Muscle of arm (tissue), 1 donor: ENCODE measurements at regions not wholly inside any gene's neighbourhood (a gene's known extent, or its start where the extent isn't known, plus 50 kb on each side); places are given as distances from the start of the nearest gene placed in this dataset.

Experiments used
- DNase-seq: peaks from one replicate; pipeline ENCODE4 v3.0.0-alpha.2; 2013

DNA sequence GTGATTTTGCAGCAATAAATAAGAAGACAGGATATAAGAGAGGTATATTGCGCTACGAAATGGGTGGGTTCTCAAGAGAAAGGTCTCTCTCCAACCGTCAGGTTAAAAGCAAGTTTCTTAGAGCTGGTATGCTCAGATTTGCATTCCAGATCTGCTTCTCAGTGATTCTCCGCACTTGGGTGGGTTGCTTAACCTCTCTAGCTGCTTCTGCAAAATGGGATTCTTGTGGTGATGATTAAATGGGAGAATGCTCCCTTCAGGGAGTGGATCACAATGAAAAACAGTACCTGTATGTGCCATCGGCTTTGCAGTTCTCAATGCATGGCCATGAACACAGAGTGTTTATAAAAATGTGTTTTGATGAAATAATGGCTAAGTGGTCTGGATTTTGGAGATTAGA, 477.7 kb downstream of the TNS1 start:
- no peak for DNase-seq

DNA sequence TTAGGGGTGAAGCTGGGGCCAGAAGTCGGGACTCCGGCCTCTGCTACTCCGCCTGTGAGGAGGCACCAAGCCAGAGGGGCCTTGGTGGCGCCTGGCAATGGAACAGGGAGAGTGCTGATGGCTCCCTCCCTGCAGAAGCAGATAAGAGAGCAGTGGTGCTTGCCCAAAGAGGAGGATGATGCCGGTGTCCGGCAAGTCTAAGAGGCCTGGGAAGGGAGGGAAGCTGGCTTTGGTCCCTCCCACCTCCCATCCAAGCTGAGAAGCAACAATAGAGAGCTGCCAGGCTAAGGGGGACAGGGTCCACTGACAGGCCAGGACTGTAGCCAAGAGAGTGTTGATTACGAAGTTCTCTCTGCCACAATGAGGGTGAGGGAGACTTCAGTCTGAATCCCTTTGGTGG, 479.5 kb downstream of the TNS1 start:
- no peak for DNase-seq

DNA sequence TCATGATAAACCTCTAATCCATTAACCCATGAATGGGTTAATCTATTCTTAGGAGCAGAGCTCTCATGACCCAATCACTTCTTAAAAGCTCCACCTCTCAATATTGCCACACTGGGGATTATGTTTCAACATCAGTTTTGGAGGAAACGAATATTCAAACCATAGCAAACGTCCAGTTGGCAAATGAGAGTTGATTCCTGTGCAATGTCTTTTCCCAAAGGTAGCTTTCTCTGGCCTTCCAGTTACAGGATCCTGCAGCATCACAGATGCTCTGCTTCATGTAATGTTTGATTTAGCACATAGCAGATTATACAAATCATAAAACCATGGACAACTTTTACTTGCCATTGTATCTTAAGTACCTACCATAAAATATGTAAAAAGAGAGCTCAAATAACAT, 481.0 kb downstream of the TNS1 start:
- peak; percentile 61 for DNase-seq

DNA sequence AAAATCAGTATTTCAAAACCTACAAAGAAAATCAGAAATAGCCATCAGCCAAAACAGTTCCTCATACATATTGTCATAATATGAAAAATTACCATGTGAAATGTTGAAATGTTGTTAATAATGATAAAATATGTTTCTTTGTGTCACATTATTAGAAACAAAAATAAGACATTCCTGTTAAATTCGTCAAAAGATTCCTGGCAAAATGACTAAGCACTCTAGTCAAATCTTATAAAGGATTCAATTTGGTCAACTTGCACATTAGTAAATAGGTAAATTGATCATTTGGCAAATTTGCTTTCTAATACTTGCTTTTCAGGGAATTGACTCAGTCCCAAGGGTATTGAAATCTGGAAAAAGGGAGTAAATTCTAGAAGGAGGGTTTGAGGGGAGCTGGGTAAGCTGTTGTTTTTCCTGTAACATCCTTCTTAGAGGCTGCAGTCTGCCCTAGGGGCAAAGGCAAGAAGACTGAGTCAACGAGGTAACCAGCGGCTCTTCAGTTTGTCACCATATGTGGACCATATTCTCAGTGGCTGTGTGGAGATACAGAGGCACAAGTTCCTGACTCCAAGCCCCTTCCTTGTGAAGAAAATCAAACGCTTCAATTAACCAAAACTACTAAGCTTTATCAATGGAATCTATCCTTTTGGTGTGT, 482.3 kb downstream of the TNS1 start:
- DNase-seq, result no peak

DNA sequence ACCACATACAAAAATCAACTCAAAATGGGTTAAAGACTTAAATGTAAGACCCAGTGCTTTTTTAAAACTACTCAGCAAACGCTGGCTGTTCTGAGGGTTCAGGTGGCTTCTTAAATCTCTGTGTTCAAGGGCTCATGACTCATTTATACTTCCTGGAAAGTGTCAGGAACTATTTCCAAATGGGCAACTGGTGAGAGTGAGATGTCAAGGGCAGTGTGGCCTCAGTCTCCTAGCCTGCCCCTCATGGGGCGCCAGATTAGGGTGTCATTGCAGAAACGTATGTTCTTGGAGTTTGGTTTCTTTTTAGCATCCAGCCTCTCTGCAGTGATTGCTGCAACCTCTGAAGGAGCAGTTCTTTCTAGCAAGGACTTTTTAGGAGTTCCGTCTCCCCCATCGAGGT, 485.4 kb downstream of the TNS1 start:
- DNase-seq, result no peak

DNA sequence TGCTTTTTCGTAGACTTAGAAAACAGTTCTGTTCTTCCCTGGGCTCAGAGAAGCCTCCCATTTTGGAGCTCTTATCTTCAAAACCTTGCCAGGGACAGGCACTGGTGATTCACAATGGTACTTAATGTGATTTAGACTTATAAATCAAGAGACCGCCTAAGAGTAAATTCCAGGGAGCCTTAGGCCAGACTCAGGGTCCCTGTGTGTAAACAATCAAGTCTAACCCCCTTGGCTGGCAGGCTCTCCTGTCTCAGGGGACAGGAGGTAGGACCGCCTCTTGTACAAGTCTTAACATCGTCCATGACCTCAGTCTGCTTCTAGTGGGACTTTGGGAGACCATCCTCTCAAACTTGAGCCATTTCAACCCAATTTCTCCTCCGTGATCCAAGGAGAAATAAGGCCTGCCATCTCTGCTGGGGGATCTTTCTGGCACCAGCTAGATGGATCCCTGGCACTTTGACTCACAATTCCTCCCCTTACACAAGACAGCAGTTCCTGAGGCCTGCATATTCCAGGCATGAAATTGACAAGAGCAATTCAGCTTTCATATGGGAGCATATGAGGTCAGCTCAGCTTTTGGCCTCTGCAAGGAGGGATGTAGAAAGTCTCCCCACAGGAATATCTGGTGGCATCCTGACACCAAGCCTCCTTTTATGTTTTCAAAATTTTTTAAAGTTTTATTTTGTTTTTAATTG, 487.0 kb downstream of the TNS1 start:
- DNase-seq, result no peak

DNA sequence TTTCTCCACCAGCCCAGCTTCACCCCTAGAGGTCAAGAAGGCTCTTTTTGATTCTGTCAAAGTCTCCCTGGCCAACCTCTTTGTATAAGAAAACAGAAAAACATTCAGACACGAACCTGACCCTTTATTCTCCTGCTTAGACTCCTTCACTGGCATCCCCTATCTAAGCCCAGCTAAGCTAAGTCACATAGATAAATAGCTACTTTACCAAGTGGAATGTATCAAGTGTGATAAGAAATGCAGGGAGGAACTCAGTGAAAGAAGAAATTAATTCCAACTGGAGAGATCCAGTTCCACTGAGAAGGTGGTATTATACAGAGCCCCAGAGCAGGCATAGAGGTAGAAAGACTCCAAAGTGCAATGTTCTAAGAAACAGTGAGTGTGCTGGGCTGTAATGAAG, 489.5 kb downstream of the TNS1 start:
- DNase-seq, result no peak

DNA sequence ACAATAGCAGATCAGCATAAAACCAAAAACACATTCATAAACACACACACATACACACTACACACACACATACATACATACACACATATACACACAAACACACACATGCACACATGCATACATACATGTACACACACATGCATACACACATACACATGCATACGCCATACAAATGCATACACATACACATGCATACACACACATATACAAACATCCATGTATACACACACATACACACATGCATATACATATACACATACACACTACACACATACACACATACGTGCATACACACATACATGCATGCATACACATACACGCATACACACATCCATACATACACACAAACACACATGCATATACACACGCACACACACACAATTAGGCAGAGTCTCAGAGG, 490.1 kb downstream of the TNS1 start:
- DNase-seq, result no peak

DNA sequence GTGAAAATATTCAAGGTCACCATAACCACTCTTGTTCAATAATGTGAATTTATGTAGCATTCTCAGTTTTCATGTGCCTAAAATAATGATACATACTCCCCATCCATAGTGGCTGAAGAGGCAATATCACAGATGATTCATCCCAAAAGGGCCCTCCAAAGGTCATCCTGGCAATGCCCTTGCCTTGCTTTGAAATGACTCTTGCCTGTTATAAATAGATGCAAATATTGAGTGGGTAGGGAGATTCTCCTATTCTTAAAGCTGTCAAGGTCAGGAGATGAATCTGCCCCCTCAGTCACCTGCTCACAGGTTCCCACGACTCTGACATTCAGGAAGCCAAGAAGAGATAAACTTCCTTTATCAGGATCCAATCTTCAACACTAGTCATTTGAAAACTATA, 490.5 kb downstream of the TNS1 start:
- no peak for DNase-seq

DNA sequence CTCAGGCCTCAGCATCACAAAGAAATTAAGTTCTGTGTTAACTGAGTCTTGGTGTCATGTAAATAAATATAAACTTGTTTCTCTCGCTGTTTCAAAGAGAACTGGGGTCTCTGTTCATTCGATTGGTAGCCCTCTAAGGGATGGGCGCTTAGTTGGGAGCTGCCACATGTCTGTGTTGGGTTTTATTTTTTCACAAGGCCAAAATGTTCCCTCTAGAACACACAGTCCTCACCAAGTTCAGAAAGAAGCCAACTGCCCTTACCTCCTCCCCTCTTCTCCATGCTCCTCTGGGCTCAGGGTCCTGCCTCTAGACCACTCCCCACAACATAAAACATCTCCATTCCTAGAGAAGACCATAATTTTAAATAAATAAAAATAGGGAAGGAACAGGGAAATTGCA, 490.9 kb downstream of the TNS1 start:
- no peak for DNase-seq

DNA sequence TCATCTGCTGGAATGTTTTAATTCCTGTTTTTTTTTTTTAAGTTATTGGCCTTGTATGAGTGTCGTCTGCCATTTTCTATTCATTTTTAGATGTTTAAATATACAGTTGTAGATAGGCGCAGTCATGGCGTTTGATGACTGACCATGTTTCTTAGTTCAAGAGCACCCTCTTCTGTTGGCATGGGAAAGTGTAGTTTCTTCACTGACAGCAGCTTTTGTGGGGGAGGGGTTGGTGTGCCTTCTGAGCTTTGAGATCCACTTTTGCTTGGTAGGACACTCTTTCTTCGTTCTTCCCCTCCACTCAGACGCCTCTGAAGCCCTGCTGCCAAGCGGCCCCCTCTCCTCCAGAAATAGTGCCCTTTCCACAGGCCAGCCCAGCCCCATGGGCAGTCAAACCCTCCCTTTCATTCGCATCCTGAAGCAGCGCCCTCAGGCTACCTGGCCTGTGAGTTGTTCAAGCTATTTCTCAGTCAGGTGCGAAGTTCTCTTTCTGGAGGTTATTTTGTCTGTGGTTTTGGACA, 492.0 kb downstream of the TNS1 start:
- DNase-seq, result peak; percentile 81

DNA sequence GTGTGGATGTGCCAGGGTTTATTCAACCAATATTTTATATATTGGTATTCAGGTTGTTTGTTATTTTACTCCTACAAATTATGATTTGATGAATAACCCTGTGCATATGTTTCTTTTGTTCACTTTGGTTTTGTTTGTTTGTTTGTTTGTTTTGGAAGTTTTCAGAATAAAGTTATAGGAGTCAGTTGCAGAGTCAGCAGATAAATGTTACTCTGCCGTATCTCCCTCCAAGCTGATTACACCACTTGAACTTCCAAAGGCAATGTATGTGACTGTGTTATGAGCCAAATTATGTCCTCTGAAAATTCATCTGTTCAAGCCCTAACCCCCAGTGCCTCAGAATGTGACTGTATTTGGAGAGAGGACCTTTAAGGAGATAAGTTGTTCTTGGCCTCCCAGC, 497.5 kb downstream of the TNS1 start:
- no peak for DNase-seq

DNA sequence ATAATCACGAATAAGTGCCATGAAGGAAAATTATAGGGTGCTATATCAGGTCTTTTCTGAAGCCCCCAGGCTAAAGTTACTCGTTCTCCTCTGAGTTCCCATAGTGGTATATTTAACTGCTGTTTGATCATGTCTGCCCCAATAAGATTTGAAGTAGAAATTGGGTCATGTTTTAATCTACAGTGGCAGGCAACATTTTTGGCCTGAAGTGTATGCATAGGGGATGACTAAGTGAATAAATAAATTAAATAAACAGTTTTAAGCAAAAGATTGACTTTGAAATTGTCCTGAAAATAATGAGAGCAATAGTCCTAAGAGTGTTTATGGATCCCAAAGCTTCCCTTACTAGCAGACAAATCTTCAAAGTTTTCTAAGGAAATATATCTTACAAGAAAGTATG, 500.9 kb downstream of the TNS1 start:
- no peak for DNase-seq

DNA sequence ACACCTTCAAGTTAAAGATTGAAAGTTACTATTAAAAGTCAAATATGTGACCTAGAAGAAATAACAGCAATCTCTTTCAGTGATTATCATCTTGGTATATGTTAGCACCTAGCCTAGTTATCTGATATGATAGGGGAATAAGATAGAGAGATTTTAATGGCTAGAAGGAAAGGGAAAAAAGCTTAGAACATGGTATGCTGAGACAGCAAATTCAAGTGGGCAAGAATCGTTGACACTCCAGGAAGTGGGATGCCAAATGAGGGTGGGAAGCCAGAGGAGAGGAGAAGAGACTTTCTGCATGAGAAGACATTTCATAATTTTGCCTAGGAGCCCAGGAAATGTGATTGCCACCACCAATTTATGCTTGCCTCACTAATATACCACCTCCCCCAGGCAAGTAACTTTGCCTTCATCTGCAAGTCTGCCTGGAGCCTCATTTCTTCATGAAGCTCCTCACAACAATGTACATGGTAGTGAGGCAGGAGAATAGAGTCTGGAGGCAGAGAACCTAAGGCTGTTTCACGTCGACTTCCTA, 504.9 kb downstream of the TNS1 start:
- DNase-seq, result no peak

DNA sequence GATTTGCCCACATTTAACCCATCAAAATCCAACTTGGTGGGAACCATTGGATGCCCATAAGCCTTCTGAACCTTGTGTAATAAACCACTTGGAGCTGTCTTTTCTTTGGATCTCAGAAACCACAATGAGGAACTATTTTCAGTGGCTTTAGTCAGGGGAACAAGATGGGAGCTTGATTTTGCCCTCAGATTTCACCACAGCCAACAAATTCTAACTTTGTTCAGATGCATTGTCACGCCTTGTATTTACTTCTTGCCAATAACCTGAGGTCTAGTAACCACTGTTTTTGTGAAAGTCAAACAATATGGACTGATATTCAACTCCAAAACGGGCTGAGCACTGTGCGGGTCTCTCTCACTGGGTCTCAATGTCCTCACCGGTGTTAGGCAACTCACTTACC, 508.2 kb downstream of the TNS1 start:
- no peak for DNase-seq

DNA sequence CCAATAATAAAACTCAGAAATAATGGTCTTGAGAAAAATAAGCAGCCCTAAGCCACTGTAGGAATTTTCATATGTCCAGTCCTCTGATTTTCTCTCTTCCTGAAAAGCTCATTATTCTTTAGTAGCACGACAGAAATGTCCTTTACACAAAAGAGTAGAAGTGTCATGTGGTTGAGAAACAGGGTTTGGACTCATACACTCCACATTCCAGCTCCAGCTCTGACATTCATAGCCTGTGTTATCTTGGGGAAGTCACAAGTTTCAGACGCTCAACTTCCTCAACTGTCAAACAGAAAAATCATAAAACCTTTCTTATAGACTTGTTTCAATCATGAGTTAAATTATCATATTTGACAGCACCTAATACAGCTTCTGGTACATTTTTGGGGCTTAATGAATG, 511.5 kb downstream of the TNS1 start:
- DNase-seq, result no peak

DNA sequence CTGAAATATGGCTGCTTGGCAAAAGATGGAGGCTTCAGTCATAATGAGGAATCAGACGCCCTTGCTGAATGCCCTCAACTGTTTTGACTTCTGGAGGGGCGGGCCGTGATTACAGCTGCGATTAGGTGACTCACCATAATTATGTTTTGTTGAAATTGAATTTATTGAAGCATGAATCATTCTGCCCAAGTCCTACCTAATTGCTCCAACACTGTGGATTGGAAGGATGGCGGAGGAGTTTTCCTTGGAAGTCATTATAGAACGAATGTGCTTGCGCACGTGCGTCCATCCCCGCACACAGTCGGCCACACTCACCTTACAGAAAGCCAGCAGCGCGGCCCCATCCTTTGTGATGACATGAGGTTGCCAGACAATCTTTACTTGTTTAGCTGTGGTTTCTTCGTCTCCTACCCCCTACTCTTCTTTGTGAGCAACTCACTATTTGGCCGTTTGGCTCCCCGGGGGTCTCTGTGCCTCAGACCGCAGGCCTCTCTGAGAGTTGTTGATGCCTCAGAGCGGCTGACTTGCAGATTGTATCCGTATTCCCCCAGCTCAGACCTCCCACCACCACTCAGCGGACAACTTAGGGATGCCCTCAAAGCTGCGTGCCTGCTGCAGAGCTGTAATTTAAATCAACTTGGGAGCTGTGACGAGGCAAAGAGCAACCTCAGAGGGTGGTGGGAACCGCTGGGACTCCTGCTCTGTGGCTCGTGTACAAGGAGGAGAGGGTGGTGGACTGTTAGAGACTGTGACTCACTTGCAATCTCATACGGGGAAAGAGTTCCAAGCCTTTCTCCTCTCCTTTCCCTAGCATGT, 513.4 kb downstream of the TNS1 start:
- no peak for DNase-seq

DNA sequence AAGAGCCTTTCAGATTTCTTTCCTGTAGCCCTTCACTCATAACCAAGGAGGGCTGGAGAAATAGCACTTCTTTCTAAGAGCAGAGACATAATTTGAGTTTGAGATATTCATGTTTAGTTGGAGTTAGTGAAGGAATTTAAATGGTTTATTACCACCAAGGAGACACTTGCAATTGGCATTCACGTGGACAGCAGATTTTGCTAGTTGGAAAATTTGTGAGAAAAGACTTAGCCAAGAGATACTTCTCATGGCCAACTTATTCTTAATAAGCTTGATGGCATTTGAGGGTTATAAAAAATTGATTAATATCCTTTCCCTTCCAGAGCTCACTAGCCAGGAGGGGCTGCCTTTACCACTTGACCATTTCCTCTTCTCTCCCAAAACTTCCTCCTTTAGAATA, 518.7 kb downstream of the TNS1 start:
- DNase-seq, result no peak

DNA sequence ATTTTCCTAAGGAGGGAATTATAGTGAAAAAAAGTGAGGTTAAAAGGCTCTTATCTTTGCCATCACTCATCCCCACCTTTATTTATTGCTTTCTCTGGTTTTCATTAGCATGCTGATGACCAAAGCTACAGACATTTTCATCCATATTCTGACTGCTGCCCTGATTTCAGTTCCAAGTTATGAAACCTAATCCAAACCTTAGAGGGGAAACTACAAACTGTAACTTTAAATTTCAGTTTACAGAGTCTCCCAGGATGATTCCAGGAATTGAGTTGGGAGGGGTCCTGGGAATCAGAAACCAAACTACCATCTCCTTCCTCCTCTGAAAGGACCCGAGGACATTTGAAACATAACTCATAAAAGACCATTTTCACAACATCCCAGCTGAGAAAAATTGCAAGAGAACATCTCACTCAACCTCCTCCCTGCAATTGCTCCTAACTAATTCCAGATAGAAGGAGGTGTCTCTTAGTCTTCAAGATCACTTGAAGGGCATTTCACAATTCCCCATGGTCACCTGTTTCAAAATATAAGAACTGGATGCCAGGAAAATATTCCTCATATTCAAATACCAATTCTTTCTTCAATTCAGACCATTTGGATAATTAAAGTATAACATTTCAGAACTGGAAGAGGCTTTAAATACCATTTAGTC, 520.6 kb downstream of the TNS1 start:
- peak; percentile 38 for DNase-seq

DNA sequence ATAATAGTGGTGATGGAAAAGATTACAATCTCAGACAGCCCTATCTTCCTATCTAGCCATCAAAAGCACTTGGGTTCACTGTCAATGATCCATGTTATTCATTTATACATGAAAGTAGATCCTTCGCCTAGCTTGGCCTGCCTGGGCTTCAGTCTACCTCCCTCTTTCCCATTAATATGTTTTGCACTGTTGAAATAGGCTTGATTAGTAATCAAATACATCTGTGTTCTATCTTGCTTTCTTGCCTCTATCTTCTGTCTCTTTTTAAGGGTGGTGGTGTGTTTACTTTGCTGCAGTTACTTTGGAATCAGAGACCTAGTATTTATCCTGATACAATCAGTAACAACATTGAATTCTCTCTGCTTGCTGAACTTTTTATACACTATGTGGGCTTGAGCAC, 521.2 kb downstream of the TNS1 start:
- DNase-seq, result no peak

DNA sequence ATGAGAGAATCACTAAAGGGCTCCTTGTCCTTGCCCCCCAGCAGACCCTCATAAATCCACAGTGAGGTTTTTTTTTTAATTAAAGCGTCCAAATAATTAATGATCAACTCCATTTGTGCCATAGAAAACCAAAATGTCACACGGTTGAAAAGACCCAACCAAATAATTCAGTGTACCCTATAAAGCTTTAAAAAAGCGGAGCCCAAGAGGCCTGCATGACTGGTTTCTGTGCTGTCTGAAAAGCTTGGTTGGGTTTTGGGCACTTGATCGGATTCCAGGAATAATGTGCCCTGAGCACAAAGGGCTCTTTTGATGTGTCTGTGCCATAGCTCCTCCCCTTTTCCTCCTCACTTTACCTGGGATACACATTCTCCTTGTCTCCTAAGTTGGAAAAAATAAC, 523.2 kb downstream of the TNS1 start:
- no peak for DNase-seq

DNA sequence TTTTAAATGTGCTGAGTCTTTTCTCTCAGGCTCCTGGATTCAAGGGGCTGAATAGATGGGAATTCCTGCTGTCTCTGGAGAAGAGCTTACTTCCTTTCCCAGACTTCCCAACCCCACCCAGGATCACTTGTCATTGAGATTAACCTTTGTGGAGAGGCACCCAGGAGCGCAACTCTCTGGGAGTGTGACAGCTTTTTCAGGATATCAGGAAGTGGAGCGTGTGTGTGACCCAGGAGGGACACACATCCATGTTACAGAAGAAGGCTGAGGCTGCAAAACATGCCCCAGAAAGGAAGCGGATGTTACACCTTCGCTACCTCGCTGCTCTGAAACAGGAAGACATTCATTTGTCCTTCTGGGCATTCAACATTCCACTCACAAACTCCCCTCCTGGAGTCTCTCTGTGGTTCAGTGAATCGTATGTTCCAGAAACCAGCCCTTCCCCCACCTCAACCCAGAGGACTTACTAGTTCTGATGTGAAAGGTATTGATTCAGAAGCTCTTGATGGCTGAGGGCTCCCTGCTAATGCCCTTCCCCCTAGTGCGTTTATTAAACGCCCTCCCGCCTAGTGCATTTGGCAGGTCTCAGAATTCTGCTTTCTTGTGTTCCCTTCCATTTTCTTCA, 523.9 kb downstream of the TNS1 start:
- no peak for DNase-seq
